CD14-positive monocyte (primary cell): ENCODE measurements at regions not wholly inside any gene's neighbourhood (a gene's known extent, or its start where the extent isn't known, plus 50 kb on each side); places are given as distances from the start of the nearest gene placed in this dataset.

Source experiments
- DNase-seq, 3 donors: peaks; one replicate each; pipeline ENCODE4 v3.0.0-alpha.2; 2011 to 2022
- H2AFZ ChIP-seq: 2 replicates; pipeline ENCODE4 v1.6.0; 2012; ENCODE audit warnings: mild to moderate bottlenecking, low read depth, low read length, inconsistent platforms; ENCODE audit not compliant: insufficient read depth, poor library complexity, severe bottlenecking
- H3K27ac ChIP-seq, 2 donors: 1 replicate in 1 of 2; 2 replicates in 1 of 2; pipeline ENCODE4 v1.5.1; 2012 to 2013; ENCODE audit warnings: low read length in 2 of 2, control low read depth in 1 of 2, inconsistent platforms in 1 of 2, low read depth in 1 of 2, mild to moderate bottlenecking in 1 of 2
- H3K27me3 ChIP-seq, 2 donors: one replicate each; pipeline versions ENCODE4 v1.6.0 to v1.6.1; 2011 to 2013; ENCODE audit warnings: low read length in 2 of 2; ENCODE audit not compliant: control insufficient read depth in 2 of 2, insufficient read depth in 2 of 2
- H3K36me3 ChIP-seq, 2 donors: replicated peaks in 1 of 2; 1 replicate in 1 of 2; 2 replicates in 1 of 2; pipeline versions ENCODE4 v1.5.1 to v1.6.1; 2012 to 2013; ENCODE audit warnings: low read length in 2 of 2, control low read depth in 1 of 2, inconsistent platforms in 1 of 2, mild to moderate bottlenecking in 1 of 2; ENCODE audit not compliant: insufficient read depth in 2 of 2, control insufficient read depth in 1 of 2
- H3K4me1 ChIP-seq, 2 donors: 1 replicate in 1 of 2; 2 replicates in 1 of 2; pipeline versions ENCODE4 v1.5.1 to v1.6.1; 2012 to 2013; ENCODE audit warnings: low read length in 2 of 2, control low read depth in 1 of 2, inconsistent platforms in 1 of 2, mild to moderate bottlenecking in 1 of 2, moderate library complexity in 1 of 2; ENCODE audit not compliant: insufficient read depth in 2 of 2, control insufficient read depth in 1 of 2
- H3K4me2 ChIP-seq: replicated peaks from 2 replicates; pipeline ENCODE3; 2012; ENCODE audit warnings: low read length, moderate library complexity, mild to moderate bottlenecking; ENCODE audit not compliant: poor library complexity, severe bottlenecking; ENCODE audit errors: extremely low read depth
- H3K4me3 ChIP-seq, 3 experiments: fragments of 200-600 bp in 1 of 3; sonication (generic) in 1 of 3; replicated peaks in 1 of 3; 1 replicate in 2 of 3; 2 replicates in 1 of 3; pipeline ENCODE4 v1.5.1; 2011 to 2013; ENCODE audit warnings: low read length in 3 of 3, mild to moderate bottlenecking in 3 of 3, control low read depth in 2 of 3, low read depth in 2 of 3, inconsistent platforms in 1 of 3, moderate library complexity in 1 of 3
- H3K79me2 ChIP-seq: 2 replicates; pipeline ENCODE4 v1.6.0; 2012; ENCODE audit warnings: mild to moderate bottlenecking, control low read depth, inconsistent platforms, low read length, moderate library complexity; ENCODE audit not compliant: insufficient read depth
- H3K9ac ChIP-seq: 2 replicates; pipeline ENCODE4 v1.6.0; 2017; ENCODE audit warnings: low read length, mild to moderate bottlenecking; ENCODE audit not compliant: insufficient read depth, poor library complexity, severe bottlenecking
- H3K9me3 ChIP-seq, 2 donors: replicated peaks in 1 of 2; 1 replicate in 1 of 2; 2 replicates in 1 of 2; pipeline versions ENCODE4 v1.5.1 to v1.6.1; 2012 to 2013; ENCODE audit warnings: low read length in 2 of 2, control low read depth in 1 of 2; ENCODE audit not compliant: control insufficient read depth in 1 of 2, insufficient read depth in 1 of 2
- H4K20me1 ChIP-seq: 2 replicates; pipeline ENCODE4 v1.6.0; 2012; ENCODE audit warnings: mild to moderate bottlenecking, low read length, control low read depth, moderate library complexity; ENCODE audit not compliant: insufficient read depth
- H3K27ac Mint-ChIP-seq, 7 donors: one replicate each; pipeline ENCODE4 v1.8.0; 2020; ENCODE audit warnings: mild to moderate bottlenecking in 7 of 7, mixed read lengths in 7 of 7, moderate library complexity in 6 of 7, inconsistent platforms in 2 of 7
- H3K27me3 Mint-ChIP-seq, 3 donors: one replicate each; pipeline ENCODE4 v1.8.0; 2021 to 2022; ENCODE audit warnings: low read depth in 3 of 3, mild to moderate bottlenecking in 3 of 3, mixed read lengths in 3 of 3, moderate library complexity in 3 of 3, inconsistent platforms in 1 of 3
- H3K36me3 Mint-ChIP-seq, 2 donors: one replicate each; pipeline ENCODE4 v1.8.0; 2020; ENCODE audit warnings: mixed read lengths in 2 of 2, inconsistent platforms in 1 of 2, mild to moderate bottlenecking in 1 of 2
- H3K4me1 Mint-ChIP-seq: one replicate; pipeline ENCODE4 v1.8.0; 2020; ENCODE audit warnings: mild to moderate bottlenecking, mixed read lengths
- H3K4me3 Mint-ChIP-seq, 2 donors: one replicate each; pipeline ENCODE4 v1.8.0; 2020; ENCODE audit warnings: mild to moderate bottlenecking in 2 of 2, mixed read lengths in 2 of 2, moderate library complexity in 1 of 2
- H3K9me3 Mint-ChIP-seq, 7 donors: one replicate each; pipeline ENCODE4 v1.8.0; 2020 to 2022; ENCODE audit warnings: mixed read lengths in 7 of 7, mild to moderate bottlenecking in 6 of 7, moderate library complexity in 6 of 7, inconsistent platforms in 2 of 7
- WGBS: methylation state at CpG from one replicate; pipeline ENCODE4 v1.1.5; 2013; ENCODE audit warnings: missing lambda C conversion rate; ENCODE audit not compliant: insufficient coverage; 5-methylcytosine and 5-hydroxymethylcytosine counted together
- intact Hi-C, 2 donors: fragments of 100-400 bp; cut with micrococcal nuclease; formaldehyde crosslinking; loops; one replicate each; pipeline versions ENCODE4 v1.15.0 to v1.15.1; 2023
- TF ChIP-seq, protein P1 (sequence below): fragments of 200-600 bp; IDR thresholded peaks from one replicate; pipeline ENCODE4 v1.8.0; 2022; ENCODE audit warnings: antibody characterized with exemption, mild to moderate bottlenecking

DNA sequence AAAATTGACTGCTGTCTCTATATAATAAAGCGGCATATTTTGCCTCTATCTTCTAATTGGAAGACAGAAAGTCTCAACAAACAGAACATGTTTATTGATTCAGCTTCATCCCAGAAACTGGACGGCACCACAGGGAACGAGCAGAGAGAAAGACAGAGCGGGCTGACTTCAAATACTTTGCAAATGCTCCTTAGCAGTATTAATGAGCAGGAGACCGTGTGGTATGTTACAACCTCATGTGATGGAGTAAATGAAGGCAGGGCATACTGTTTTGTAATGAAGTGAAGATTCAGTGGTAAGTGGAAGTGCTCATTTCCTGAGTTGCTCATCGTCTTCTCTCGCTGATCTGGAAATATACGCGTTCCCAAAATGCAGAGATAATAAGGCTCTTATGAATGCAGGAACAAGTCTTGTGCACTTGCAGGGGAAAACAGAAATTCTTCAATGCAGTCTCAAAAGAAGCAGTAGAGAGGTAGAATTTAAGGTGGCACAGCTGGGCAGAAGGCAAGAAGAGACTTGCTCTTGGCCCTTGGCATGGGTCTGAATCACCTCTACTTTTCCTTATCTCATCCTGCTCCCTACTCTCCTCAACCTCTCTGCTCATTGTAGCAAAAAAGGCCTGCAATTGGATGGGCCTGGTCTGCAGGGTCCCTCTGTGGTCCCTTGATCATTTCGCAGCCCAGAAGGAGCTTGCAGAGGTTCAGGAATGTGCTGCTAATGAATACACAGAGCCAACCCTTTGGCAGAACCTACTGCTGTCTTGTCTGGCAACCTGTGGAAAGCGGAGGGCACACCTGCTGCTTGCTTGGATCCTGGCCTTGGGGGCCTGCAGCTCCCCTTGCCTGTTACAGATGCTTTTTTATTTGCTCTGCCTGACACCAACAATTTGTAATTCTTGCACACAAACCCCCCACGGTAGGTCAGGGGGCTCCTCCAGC lies 604.9 kb upstream of the CFAP20DC start:
- no peak for DNase-seq
- Mint-ChIP-seq H3K9me3 (peaks cover 6 to 20% (median 13%) of the 10 kb centered on the region in 7 donors), H3K27ac (no peak overlapping the region), H3K27me3 (peaks cover 0 to 3% (median 1%) of the 10 kb centered on the region in 3 donors), H3K36me3 (no peaks in the 10 kb centered on the region), H3K4me1 (peaks cover 4% of the 10 kb centered on the region), H3K4me3 (no peak overlapping the region)
- no peaks in the 10 kb centered on the region for H3K36me3 ChIP-seq
- H3K4me3 ChIP-seq, result no peak overlapping the region
- intact Hi-C loops, result no loop called here
- TF ChIP-seq, protein P1, sequence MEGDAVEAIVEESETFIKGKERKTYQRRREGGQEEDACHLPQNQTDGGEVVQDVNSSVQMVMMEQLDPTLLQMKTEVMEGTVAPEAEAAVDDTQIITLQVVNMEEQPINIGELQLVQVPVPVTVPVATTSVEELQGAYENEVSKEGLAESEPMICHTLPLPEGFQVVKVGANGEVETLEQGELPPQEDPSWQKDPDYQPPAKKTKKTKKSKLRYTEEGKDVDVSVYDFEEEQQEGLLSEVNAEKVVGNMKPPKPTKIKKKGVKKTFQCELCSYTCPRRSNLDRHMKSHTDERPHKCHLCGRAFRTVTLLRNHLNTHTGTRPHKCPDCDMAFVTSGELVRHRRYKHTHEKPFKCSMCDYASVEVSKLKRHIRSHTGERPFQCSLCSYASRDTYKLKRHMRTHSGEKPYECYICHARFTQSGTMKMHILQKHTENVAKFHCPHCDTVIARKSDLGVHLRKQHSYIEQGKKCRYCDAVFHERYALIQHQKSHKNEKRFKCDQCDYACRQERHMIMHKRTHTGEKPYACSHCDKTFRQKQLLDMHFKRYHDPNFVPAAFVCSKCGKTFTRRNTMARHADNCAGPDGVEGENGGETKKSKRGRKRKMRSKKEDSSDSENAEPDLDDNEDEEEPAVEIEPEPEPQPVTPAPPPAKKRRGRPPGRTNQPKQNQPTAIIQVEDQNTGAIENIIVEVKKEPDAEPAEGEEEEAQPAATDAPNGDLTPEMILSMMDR, result no peak
- no peaks in the 10 kb centered on the region for H3K79me2 ChIP-seq
- no peaks in the 10 kb centered on the region for H3K27me3 ChIP-seq
- H4K20me1 ChIP-seq, result no peaks in the 10 kb centered on the region
- H3K4me1 ChIP-seq, result no peaks in the 10 kb centered on the region
- WGBS, result 75% methylated on average over 12 of the region's 12 CpGs
- peaks cover 0 to 2% of the 10 kb centered on the region in 2 donors for H3K9me3 ChIP-seq
- H3K27ac ChIP-seq, result no peak overlapping the region
- no peak overlapping the region for H3K9ac ChIP-seq
- no peak overlapping the region for H3K4me2 ChIP-seq
- H2AFZ ChIP-seq, result no peak overlapping the region

DNA sequence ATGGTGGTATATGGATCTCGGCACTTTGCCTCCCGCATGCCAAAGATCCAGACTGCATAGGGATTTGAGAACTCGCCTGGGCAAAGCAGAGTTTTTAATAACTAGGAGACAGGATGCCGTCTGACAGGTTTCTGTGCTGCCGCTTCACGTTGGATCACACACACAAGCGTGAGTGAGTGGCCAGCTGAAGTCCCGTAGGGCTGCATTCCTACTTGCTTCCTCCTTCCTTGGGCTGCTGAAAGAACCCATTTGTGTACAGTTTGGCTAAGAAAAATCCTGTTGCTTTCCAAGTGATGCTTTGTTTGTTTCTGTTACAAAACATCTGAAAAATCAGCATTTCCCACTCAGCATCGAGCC lies 604.3 kb upstream of the CFAP20DC start:
- H3K27me3 Mint-ChIP-seq, result peaks cover 0 to 3% (median 1%) of the 10 kb centered on the region in 3 donors
- H3K36me3 Mint-ChIP-seq, result no peaks in the 10 kb centered on the region
- Histone ChIP-seq H3K4me2 (no peak overlapping the region), H3K9ac (no peak overlapping the region), H4K20me1 (no peaks in the 10 kb centered on the region), H3K9me3 (peaks cover 4 to 6% of the 10 kb centered on the region in 2 donors), H3K4me1 (no peaks in the 10 kb centered on the region), H2AFZ (no peak overlapping the region), H3K36me3 (no peaks in the 10 kb centered on the region), H3K27ac (no peak overlapping the region), H3K4me3 (no peak overlapping the region), H3K27me3 (no peaks in the 10 kb centered on the region), H3K79me2 (no peaks in the 10 kb centered on the region)
- H3K27ac Mint-ChIP-seq, result no peak overlapping the region
- peaks cover 10 to 26% (median 17%) of the 10 kb centered on the region in 7 donors for H3K9me3 Mint-ChIP-seq
- DNase-seq, result no peak
- H3K4me3 Mint-ChIP-seq, result no peak overlapping the region
- intact Hi-C loops, result no loop called here
- H3K4me1 Mint-ChIP-seq, result peaks cover 4% of the 10 kb centered on the region
- TF ChIP-seq, protein P1, result no peak
- WGBS, result 94% methylated on average over 8 of the region's 9 CpGs
